A204.1 (cell line): ENCODE measurements at regions not wholly inside any gene's neighbourhood (a gene's known extent, or its start where the extent isn't known, plus 50 kb on each side); places are given as distances from the start of the nearest gene placed in this dataset.
"Not testable (repeated sequence)": the region's sequence is repeated elsewhere in the genome, so short reads cannot be mapped to it uniquely, and the experiment has no call there.

Source experiments
- FAIRE-seq: peaks from 2 replicates; lab custom pipeline; 2012; peaks lifted over from hg19 to GRCh38; lab: Jason Lieb, UNC

DNA sequence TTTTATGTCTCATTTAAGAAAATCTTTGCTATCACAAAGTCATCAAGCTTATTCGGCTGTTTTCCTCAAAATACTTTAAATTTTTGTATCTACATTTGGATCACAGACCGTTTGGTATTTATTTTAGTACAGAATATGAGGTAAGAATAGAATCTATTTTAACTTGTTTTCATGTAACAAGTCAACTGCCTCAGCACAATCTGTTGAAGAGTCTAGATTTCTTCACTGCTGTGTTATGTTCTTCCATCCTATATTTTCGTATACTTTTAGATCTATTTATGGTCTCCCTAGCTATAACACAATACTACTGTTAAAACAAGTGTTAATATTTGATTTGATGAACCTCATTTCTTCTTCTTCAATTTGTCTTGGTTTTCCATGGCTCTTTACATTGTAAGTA, 61.6 kb upstream of the SGCG start:
- no peak for FAIRE-seq

DNA sequence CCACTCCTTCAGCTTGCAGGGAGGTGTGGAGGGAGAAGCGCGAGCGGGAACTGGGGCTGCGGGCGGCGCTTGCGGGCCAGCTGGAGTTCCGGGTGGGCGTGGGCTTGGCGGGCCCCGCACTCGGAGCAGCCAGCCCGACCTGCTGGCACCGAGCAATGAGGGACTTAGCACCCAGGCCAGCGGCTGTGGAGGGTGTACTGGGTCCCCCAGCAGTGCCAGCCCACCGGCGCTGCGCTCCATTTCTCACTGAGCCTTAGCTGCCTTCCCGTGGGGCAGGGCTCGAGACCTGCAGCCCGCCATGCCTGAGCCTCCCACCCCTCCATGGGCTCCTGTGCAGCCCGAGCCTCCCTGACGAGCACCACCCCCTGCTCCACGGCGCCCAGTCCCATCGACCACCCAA, 53.2 kb upstream of the SGCG start:
- FAIRE-seq = not testable (repeated sequence)

DNA sequence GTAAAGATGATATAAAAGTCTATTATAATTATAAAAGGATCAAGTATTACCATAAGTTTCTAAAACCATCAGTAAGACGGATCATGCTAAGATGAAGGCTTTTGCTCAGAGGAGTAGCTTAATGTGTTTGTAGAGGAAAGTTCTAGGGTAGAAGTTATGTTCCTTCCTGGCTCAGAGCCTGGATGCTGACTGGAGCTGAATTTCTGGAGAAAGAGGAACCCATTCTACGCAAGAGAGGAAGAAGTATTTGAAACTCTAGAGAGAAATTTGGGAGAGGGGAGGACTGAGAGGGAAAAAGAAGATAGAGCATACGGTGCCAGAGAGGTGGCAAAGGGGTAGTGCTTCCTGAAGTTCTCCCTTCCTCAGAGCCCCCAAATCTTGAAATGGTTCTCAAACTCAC, 51.4 kb upstream of the SGCG start:
- FAIRE-seq = no peak
